ENCODE measurements at regions not wholly inside any gene's neighbourhood (a gene's known extent, or its start where the extent isn't known, plus 50 kb on each side); places are given as distances from the start of the nearest gene placed in this dataset.

- H3K27ac ChIP-seq = no peak overlapping the region
- TF ChIP-seq CTCF (conservative IDR thresholded peaks at IDR 0.05) = no peak
- TF ChIP-seq ZFX (IDR thresholded peaks at IDR 0.05) = no peak
Measured at GRCh38 chr10:2011106-2011716, 273.9 kb upstream of the ADARB2 start.

- no peak overlapping the region for H3K27ac ChIP-seq
- TF ChIP-seq CTCF (conservative IDR thresholded peaks at IDR 0.05) = no peak
- TF ChIP-seq ZFX (IDR thresholded peaks at IDR 0.05) = no peak
Measured at GRCh38 chr10:2005546-2005945, 268.2 kb upstream of the ADARB2 start.

GRCh38 chr10:1992930-1993329, 255.6 kb upstream of the ADARB2 start:
- TF ChIP-seq ZFX (IDR thresholded peaks at IDR 0.05) (no peak), CTCF (conservative IDR thresholded peaks at IDR 0.05) (no peak)
- H3K27ac ChIP-seq = no peak overlapping the region

- no peak overlapping the region for H3K27ac ChIP-seq
- no peak for TF ChIP-seq ZFX (IDR thresholded peaks at IDR 0.05)
- TF ChIP-seq CTCF (conservative IDR thresholded peaks at IDR 0.05) = no peak
Measured at GRCh38 chr10:1989090-1989489, 251.8 kb upstream of the ADARB2 start.

GRCh38 chr10:1981976-1982375, 244.7 kb upstream of the ADARB2 start:
- H3K27ac ChIP-seq = no peak overlapping the region
- TF ChIP-seq CTCF (conservative IDR thresholded peaks at IDR 0.05) = no peak
- no peak for TF ChIP-seq ZFX (IDR thresholded peaks at IDR 0.05)

- H3K27ac ChIP-seq = no peak overlapping the region
- TF ChIP-seq CTCF (conservative IDR thresholded peaks at IDR 0.05) (no peak), ZFX (IDR thresholded peaks at IDR 0.05) (no peak)
Measured at GRCh38 chr10:1980459-1980858, 243.1 kb upstream of the ADARB2 start.

- no peak overlapping the region for H3K27ac ChIP-seq
- no peak for TF ChIP-seq ZFX (IDR thresholded peaks at IDR 0.05)
- TF ChIP-seq CTCF (conservative IDR thresholded peaks at IDR 0.05) = no peak
Measured at GRCh38 chr10:1978584-1978983, 241.3 kb upstream of the ADARB2 start.

Measured in C4-2B (cell line).